ENCODE measurements at regions not wholly inside any gene's neighbourhood (a gene's known extent, or its start where the extent isn't known, plus 50 kb on each side); places are given as distances from the start of the nearest gene placed in this dataset.

DNA sequence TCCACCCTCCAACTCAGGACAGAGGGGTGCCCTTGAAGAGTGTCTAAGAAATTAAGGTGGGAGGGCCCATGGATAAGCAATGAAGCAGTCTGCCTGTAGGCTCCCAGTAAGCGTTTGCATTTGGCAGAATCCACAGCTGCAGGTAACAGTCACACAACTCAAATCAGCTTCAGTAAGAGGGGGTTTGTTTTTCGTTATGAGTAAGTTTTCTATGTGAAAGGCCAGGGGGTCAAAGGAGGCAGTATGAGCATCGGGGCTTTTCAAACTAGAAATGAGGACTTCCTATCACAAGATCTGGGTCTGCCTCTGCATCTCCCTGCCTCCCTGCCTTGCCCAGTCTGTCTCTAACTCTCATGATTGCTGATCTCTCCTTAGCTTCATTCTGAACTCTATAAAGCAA is 128.1 kb upstream of the CCL2 start:
- Histone ChIP-seq H3K27ac (ENCODE audit: low read length in 2 of 2) (no peak overlapping the region), H3K36me3 (replicated peaks in 1 of 2; ENCODE audit: control extremely low read depth in 1 of 2, control insufficient read depth in 1 of 2, extremely low read depth in 1 of 2, insufficient read depth in 2 of 2, low read length in 1 of 2) (no peaks in the 10 kb centered on the region), H3K9me3 (ENCODE audit: control extremely low read depth in 1 of 3, control insufficient read depth in 2 of 3, insufficient read depth in 1 of 3, low read length in 2 of 3) (no peaks in the 10 kb centered on the region), H3K4me1 (ENCODE audit: control insufficient read depth in 2 of 2, insufficient read depth in 2 of 2, low read length in 2 of 2) (no peaks in the 10 kb centered on the region), H4K20me1 (ENCODE audit: control insufficient read depth, insufficient read depth, low read length, poor library complexity, severe bottlenecking) (no peaks in the 10 kb centered on the region), H3K27me3 (replicated peaks in 1 of 4; ENCODE audit: control extremely low read depth in 1 of 4, control insufficient read depth in 3 of 4, insufficient read depth in 4 of 4, low read length in 3 of 4) (no peaks in the 10 kb centered on the region), H3K4me3 (ENCODE audit: control extremely low read depth in 1 of 5, extremely low read depth in 1 of 5, insufficient read depth in 1 of 5, low read depth in 2 of 5, low read length in 4 of 5) (no peak overlapping the region), H3K9ac (ENCODE audit: low read length) (no peak overlapping the region), H3K4me2 (replicated peaks; ENCODE audit: low read depth, low read length, poor library complexity, severe bottlenecking) (no peak overlapping the region), H3K79me2 (ENCODE audit: control insufficient read depth, insufficient read depth, low read length) (no peaks in the 10 kb centered on the region), H2AFZ (ENCODE audit: insufficient read depth, low read depth, low read length, poor library complexity, severe bottlenecking) (no peak overlapping the region)
- intact Hi-C loops (cut with micrococcal nuclease) = no loop called here
- DNase-seq = no peak
- H3K27me3 Mint-ChIP-seq = peaks cover 11% of the 10 kb centered on the region
- no peaks in the 10 kb centered on the region for H3K9me3 Mint-ChIP-seq (ENCODE audit: insufficient read depth)
- WGBS (ENCODE audit: insufficient coverage) = no CpG with 5 or more reads among the region's 3 CpGs
- no peak overlapping the region for H3K27ac Mint-ChIP-seq
- no peaks in the 10 kb centered on the region for H3K4me1 Mint-ChIP-seq
- ChIA-PET CTCF (no interaction called here), POLR2A (no interaction called here)
- TF ChIP-seq, protein P1, sequence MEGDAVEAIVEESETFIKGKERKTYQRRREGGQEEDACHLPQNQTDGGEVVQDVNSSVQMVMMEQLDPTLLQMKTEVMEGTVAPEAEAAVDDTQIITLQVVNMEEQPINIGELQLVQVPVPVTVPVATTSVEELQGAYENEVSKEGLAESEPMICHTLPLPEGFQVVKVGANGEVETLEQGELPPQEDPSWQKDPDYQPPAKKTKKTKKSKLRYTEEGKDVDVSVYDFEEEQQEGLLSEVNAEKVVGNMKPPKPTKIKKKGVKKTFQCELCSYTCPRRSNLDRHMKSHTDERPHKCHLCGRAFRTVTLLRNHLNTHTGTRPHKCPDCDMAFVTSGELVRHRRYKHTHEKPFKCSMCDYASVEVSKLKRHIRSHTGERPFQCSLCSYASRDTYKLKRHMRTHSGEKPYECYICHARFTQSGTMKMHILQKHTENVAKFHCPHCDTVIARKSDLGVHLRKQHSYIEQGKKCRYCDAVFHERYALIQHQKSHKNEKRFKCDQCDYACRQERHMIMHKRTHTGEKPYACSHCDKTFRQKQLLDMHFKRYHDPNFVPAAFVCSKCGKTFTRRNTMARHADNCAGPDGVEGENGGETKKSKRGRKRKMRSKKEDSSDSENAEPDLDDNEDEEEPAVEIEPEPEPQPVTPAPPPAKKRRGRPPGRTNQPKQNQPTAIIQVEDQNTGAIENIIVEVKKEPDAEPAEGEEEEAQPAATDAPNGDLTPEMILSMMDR (IDR thresholded peaks at IDR 0.05) = no peak
- no peak for TF ChIP-seq EZH2 (IDR thresholded peaks at IDR 0.05; ENCODE audit: borderline replicate concordance, insufficient read depth, low read depth, low read length, poor library complexity, severe bottlenecking)
- H3K4me3 Mint-ChIP-seq = no peak overlapping the region
- no peak for ATAC-seq (ENCODE audit: low read depth)

DNA sequence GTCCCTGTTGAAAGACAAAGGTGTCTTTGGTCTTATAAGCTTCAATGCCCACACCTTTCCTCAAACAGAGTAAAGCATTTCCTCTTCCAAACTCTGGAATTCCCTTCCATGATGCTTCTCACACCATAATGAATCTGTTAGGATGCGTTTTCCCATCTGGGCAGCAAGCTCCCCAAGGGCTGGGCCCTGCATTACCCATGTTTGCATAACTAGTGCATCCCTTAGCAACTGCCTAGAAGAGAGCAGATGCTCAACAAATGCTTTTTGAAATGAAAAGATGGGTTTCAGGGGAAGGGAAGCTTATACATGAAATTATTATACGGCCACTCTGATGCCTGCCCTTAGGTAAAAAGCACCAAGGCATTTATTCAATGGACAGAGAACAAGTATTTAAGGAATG is 124.5 kb upstream of the CCL2 start:
- 79% methylated on average over 2 of the region's 2 CpGs for WGBS (ENCODE audit: insufficient coverage)
- Histone ChIP-seq H3K4me2 (replicated peaks; ENCODE audit: low read depth, low read length, poor library complexity, severe bottlenecking) (no peak overlapping the region), H3K27ac (ENCODE audit: low read length in 2 of 2) (no peak overlapping the region), H4K20me1 (ENCODE audit: control insufficient read depth, insufficient read depth, low read length, poor library complexity, severe bottlenecking) (no peaks in the 10 kb centered on the region), H3K79me2 (ENCODE audit: control insufficient read depth, insufficient read depth, low read length) (no peaks in the 10 kb centered on the region), H3K9ac (ENCODE audit: low read length) (no peak overlapping the region), H3K4me3 (ENCODE audit: control extremely low read depth in 1 of 5, extremely low read depth in 1 of 5, insufficient read depth in 1 of 5, low read depth in 2 of 5, low read length in 4 of 5) (no peak overlapping the region), H3K4me1 (ENCODE audit: control insufficient read depth in 2 of 2, insufficient read depth in 2 of 2, low read length in 2 of 2) (no peaks in the 10 kb centered on the region), H2AFZ (ENCODE audit: insufficient read depth, low read depth, low read length, poor library complexity, severe bottlenecking) (no peak overlapping the region), H3K36me3 (replicated peaks in 1 of 2; ENCODE audit: control extremely low read depth in 1 of 2, control insufficient read depth in 1 of 2, extremely low read depth in 1 of 2, insufficient read depth in 2 of 2, low read length in 1 of 2) (no peaks in the 10 kb centered on the region), H3K27me3 (replicated peaks in 1 of 4; ENCODE audit: control extremely low read depth in 1 of 4, control insufficient read depth in 3 of 4, insufficient read depth in 4 of 4, low read length in 3 of 4) (peaks cover 0 to 2% (median 0%) of the 10 kb centered on the region in 4 experiments), H3K9me3 (ENCODE audit: control extremely low read depth in 1 of 3, control insufficient read depth in 2 of 3, insufficient read depth in 1 of 3, low read length in 2 of 3) (peaks cover 0 to 5% (median 0%) of the 10 kb centered on the region in 3 donors)
- DNase-seq (no peak), ATAC-seq (ENCODE audit: low read depth) (no peak)
- Mint-ChIP-seq H3K9me3 (ENCODE audit: insufficient read depth) (no peaks in the 10 kb centered on the region), H3K27me3 (peaks cover 8% of the 10 kb centered on the region), H3K4me1 (no peaks in the 10 kb centered on the region), H3K4me3 (no peak overlapping the region), H3K27ac (no peak overlapping the region)
- TF ChIP-seq, protein P1 (IDR thresholded peaks at IDR 0.05) = no peak
- no peak for TF ChIP-seq EZH2 (IDR thresholded peaks at IDR 0.05; ENCODE audit: borderline replicate concordance, insufficient read depth, low read depth, low read length, poor library complexity, severe bottlenecking)
- intact Hi-C loops (cut with micrococcal nuclease) = no loop called here
- ChIA-PET POLR2A (no interaction called here), CTCF (no interaction called here)
